ENCODE measurements at regions not wholly inside any gene's neighbourhood (a gene's known extent, or its start where the extent isn't known, plus 50 kb on each side); places are given as distances from the start of the nearest gene placed in this dataset.
A peak's percentile ranks its signal among the peaks of the same experiment; 100 is the strongest.
"Not testable (repeated sequence)": the region's sequence is repeated elsewhere in the genome, so short reads cannot be mapped to it uniquely, and the experiment has no call there.

DNA sequence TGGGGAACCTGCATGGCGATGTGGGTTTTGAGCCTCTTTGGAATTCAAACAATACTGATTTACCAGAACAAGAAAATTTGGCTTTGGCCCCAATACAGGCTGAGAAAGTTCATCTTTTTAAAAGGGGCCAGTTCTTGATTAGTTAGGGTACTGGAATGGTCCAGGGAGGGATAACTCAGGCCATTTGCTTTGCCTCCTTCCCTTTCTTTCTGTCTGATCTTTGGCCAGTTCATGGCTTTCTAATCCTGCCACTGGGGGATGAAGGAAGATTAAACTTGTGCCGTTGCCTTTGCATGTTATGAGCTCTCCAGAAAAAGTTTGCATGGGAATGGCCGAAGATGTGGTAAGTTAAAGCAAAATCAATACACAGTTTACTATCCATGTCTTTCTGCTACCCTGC lies 78.4 kb downstream of the ADAMTS15 start:
- no peak for DNase-seq (ENCODE audit: low spot score)
- no peak for FAIRE-seq

DNA sequence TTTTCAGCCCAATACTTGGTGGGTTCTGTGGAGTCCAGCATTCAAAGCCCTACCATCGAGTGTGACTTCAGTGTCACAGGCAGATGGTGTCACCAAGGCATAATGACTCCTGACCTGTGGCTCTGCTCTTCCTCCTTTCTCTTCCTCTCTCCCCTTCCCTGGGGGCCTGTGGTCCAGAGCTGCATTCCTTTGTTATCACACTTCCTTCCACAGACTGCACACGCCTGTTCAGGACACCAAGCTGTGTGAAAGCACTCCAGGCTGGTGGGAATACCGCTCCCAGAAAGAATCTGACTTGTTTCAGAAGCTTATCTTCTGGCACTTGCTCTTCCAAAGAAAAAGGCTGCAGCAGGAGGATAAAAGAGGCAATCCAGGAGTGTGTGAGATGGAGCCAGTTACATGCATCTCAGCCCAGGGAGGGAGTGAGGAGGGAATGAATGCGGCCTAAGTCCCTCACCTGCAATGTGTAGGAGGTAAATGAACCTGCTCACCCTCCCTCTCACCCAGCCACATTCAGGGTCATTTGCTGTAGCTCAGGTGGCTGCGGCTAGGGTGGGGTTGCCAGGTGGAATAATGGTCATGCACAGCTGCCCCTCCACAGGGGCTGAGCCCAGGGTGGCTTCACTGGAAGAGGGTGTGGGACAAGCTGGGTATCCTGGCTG lies 79.3 kb downstream of the ADAMTS15 start:
- DNase-seq (ENCODE audit: low spot score) (peak; percentile 31), FAIRE-seq (no peak)

DNA sequence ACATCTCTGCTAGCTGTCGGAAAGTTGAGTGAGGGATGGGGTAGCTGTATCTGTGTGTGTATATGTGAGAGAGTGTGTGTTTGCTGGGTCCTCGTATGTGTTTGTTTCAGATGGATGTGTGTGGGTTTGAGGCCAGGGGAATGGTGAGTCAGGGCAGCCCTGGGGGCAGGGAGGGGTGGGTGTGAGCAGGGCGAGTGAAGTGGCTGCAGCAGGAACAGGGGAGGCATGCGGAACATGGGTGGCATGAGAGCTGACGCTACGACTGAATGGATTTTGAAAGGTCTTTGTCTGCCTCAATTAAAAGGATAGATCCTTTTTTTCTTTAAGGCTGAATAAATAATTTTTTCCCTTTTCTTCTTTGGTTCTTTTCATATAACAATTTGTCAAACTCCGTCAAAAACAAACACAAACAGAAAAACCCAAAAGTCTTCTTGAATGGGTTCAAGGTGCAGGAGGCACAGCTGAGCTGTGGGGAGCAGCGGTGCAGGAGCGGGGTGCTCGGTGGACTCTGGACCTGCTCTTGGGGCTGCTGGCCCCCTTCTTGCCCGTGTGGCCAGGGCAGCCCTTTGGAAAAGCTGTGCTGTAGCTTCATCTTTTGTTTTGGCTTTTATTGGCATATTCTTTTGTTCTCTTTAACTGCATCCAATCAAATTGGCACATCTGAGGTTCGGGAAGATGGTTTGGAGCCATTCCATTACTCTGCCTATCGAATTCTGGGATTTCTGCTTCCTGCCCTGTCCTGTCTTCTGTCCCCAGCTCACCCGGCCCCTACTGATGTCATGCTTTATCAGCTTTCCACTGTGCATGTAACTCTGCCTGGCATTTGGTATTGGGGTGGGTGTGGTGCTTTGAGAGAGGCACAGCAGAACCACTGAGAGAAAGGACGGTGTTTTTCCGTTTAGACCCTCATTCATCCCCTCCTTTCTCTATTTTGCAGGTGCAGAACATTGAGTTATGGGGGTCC lies 80.1 kb downstream of the ADAMTS15 start:
- DNase-seq (ENCODE audit: low spot score) (peak; percentile 18), FAIRE-seq (no peak)

GRCh38 chr11:130529366-130529765 lies 80.9 kb downstream of the ADAMTS15 start:
- FAIRE-seq (no peak), DNase-seq (ENCODE audit: low spot score) (no peak)

GRCh38 chr11:130531061-130531460 lies 82.6 kb downstream of the ADAMTS15 start:
- DNase-seq (ENCODE audit: low spot score) (no peak), FAIRE-seq (no peak)

DNA sequence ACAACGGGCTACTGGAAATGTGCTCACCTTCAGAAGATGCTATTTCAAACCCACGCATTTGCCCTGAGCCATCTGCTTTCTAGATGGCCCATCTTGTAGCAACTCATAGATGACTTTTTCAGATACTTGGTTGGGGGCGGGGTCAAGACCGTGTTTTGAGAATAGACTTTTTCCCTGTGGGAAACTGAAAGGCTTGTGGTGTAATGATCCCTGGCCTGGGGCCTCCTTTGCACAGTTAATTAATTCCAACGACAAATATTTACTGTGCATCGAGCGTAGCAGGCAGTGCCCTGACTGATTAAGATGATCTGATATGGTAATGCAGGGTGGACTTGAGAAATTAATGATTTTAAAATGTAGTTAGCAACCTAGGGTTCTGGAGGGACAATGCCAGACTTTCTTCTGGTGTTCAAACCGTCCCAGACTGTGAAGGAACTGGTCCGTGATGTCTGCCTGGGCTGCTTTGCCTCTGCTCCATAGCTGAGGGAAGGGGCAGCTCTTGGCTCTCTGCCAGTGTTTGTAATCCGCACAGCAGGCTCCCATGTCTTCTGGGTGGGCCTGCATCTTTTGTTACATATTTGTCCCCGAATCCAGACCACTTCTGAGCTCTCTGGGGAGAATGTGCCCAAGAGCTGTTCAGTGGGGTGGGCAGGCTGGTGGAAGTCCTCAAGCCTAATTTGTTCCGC lies 84.8 kb downstream of the ADAMTS15 start:
- FAIRE-seq = no peak
- no peak for DNase-seq (ENCODE audit: low spot score)

DNA sequence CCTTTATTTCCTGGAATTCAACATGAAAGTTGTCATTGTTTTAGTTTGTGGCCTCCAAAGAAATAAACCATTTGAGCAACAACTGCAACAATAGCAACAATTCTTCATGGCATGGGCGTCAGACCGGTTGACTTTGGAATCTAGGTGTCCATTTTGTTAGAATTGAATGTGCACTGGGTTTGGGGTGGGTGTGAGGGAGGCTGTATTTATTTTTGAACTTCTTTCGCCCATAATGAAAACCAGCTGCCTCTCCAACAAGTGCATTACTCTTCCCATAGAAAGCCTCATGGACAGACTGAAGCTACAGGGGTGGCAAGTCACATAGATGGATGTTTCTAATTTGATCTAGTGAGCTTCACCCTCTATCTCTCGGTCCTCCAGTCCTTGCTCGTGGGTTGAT lies 85.4 kb downstream of the ADAMTS15 start:
- DNase-seq (ENCODE audit: low spot score) (no peak), FAIRE-seq (no peak)

DNA sequence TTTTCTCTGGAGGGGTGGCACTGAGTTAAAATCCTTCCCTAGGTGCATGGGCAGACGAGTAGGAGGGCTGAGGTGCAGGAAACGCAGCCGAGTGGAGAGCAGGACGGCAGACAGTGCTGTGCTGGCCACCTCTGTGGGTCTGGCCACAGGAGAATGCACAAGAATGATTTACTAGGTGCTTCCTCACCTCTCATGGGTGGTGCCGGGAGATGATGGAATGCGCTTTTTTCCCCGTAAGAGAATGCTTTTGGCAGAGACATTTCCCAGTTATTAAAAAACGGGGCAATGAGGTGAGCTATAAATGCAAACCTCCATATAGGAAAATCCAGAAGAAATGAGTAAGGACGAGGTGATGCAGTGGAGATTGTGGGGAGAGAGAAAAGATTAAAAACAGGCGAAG lies 86.1 kb downstream of the ADAMTS15 start:
- FAIRE-seq (no peak), DNase-seq (ENCODE audit: low spot score) (no peak)

DNA sequence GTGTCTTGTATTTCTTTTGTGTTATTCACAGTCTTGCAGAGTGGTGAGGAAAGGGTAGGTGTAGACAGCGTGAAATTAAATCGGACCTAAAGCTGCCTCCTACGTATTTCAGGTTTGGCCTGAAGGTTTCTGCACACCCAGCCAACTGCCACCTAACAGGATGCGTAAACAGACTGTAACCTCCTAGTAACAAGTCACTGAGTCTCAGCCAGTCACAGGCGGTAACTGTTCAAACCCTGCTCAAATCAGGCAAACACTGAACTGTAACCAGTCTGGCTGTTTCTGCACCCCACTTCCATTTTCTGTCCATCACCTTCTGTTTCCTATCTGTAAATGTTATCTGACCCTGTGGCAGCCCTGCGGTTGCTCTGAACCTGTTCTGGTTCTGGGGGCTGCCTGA lies 87.1 kb downstream of the ADAMTS15 start:
- DNase-seq (ENCODE audit: low spot score) (no peak), FAIRE-seq (no peak)

DNA sequence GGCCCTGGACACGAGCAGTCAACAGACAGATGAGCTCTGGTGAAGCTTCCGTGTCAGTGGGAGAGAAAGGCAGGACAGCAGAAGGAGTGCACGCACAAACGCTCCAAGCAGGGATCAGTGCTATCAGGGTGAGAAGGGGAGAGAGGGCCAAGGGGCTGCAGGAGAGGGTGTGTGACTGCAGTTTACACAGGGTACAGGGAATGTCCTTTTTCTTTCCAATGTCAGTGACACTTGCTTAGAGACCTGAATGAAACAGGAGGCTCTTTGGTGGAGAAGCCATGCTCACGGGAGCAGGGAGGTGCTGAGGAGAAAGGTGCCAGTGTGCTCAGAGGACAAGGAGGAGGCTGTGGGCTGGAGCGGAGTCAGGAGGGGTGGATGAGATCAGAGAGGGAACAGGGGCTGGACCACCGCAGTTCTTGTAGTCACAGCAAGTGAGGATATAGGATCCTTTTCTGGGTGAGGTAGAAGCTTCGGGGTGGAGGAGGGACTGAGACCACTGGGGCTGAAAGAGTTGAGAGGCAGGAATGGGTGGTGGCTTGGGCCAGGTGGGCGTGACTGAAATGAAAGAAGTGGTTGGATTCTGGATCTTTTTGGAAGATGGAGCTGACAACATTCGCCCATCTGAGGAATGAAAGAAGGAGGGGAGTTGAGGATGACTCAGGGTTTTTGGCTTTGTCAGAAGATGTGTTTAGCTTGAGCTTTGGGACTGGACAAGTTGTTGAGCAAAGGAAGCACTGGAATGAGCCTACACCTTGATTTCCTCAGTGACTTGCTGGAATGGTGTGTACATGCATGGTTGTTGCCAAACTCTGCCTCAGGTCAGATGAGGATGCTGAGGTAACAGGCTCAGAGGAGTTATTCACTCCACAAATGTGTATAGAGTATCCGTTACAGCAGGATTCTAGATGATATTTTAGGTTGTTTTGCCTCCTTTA lies 87.9 kb downstream of the ADAMTS15 start:
- FAIRE-seq (no peak), DNase-seq (ENCODE audit: low spot score) (no peak)

DNA sequence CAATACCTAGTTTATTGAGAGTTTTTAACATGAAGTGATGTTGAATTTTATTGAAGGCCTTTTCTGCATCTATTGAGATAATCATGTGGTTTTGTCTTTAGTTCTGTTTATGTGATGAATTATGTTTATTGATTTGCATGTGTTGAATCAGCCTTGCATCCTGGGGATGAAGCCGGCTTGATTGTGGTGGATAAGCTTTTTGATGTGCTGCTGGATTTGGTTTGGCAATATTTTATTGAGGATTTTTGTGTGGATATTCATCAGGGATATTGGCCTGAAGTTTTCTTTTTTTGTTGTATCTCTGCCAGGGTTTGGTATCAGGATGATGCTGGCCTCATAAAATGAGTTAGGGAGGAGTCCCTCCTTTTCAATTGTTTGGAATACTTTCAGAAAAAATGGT lies 91.2 kb downstream of the ADAMTS15 start:
- not testable (repeated sequence) for DNase-seq (ENCODE audit: low spot score)

GRCh38 chr11:130544266-130544665 lies 95.8 kb downstream of the ADAMTS15 start:
- FAIRE-seq (no peak), DNase-seq (ENCODE audit: low spot score) (no peak)

More for the DNA sequence above, 91.2 kb downstream of the ADAMTS15 start:
- FAIRE-seq = not testable (repeated sequence)

- no peak for FAIRE-seq
- no peak for DNase-seq (ENCODE audit: low spot score)
Measured at GRCh38 chr11:130545449-130546072, 97.1 kb downstream of the ADAMTS15 start.

DNA sequence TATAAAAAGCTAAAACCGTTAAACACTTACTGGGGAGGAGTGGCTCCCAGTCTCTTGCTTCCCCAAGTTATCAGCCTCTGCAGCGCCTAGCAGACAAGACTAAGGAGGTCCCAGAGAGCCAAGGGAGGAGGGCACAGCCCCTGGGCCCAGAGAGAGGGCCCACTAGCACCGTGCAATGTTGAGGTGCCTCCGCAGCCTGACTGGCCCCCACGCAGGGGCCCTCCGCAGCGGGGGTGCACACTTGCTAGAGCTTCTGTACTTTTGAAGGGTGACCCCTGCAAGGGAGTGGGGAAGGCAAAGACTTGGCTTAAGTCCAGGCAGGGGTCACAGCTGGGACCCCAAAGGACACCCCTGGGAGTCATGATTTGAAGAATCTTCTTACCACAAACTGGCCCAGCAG lies 98.0 kb downstream of the ADAMTS15 start:
- DNase-seq (ENCODE audit: low spot score) (no peak), FAIRE-seq (no peak)

GRCh38 chr11:130546901-130547694 lies 98.7 kb downstream of the ADAMTS15 start:
- DNase-seq (ENCODE audit: low spot score) = no peak
- FAIRE-seq = no peak

GRCh38 chr11:130547761-130548490 lies 99.5 kb downstream of the ADAMTS15 start:
- no peak for FAIRE-seq
- DNase-seq (ENCODE audit: low spot score) = no peak

GRCh38 chr11:130548491-130548833 lies 100.0 kb downstream of the ADAMTS15 start:
- no peak for DNase-seq (ENCODE audit: low spot score)
- no peak for FAIRE-seq

DNA sequence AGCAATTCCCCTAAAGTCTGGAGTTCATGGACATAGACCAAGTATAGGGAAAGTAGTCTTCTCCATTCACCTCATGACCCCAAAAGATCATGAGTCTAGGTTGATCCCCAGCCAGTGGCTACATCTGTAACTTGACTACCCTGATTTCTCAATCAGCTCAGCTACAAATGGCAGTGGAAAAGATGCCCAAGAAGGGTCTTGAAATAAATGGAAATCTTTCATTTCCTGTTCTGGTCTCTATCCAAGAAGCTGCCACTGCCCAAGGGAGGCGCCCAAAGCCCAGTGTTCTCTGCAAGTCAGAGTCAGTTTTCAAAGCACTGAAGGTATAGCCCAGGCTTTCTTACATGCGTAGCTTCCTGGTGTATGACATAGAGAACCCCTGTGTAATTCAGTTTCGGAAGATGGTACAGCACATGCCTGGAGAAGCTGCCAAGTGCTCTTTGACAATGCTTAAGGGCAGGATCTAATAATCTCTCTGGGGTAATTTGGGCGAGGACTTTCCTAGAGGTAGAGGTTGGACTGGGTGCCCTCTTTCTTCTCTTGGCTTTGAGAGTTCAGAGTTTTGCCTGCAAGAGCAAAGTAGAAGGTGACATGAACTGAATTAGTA lies 101.1 kb downstream of the ADAMTS15 start:
- FAIRE-seq (no peak), DNase-seq (ENCODE audit: low spot score) (no peak)

GRCh38 chr11:130550150-130550549 lies 101.7 kb downstream of the ADAMTS15 start:
- FAIRE-seq = no peak

More at GRCh38 chr11:130550150-130550549, 101.7 kb downstream of the ADAMTS15 start:
- no peak for DNase-seq (ENCODE audit: low spot score)

Data from urothelium cell line (cell line).